ENCODE measurements at regions not wholly inside any gene's neighbourhood (a gene's known extent, or its start where the extent isn't known, plus 50 kb on each side); places are given as distances from the start of the nearest gene placed in this dataset.

DNA sequence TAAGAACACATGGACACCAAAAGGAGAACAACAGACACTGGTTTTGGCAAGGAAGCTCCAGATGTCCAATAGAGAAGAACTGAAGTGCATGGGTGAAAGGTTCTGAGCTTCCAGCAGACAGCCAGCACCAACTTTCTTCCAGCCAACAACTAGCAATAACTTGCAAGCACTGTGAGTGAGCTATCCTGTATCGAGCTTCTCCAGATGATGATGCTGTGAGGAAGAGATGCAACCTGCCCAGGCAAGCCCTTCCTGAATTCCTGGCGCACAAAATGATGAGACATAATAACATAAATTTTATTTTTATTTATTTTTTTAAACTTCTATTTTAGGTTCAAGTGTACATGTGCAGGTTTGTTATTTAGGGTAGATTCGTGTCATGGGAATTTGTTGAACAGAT is 692.1 kb downstream of the DNAJB9 start:
- ATAC-seq: no peak
- intact Hi-C loops (cut with DNase I, micrococcal nuclease): no loop called here
- TF ChIP-seq, protein P1, sequence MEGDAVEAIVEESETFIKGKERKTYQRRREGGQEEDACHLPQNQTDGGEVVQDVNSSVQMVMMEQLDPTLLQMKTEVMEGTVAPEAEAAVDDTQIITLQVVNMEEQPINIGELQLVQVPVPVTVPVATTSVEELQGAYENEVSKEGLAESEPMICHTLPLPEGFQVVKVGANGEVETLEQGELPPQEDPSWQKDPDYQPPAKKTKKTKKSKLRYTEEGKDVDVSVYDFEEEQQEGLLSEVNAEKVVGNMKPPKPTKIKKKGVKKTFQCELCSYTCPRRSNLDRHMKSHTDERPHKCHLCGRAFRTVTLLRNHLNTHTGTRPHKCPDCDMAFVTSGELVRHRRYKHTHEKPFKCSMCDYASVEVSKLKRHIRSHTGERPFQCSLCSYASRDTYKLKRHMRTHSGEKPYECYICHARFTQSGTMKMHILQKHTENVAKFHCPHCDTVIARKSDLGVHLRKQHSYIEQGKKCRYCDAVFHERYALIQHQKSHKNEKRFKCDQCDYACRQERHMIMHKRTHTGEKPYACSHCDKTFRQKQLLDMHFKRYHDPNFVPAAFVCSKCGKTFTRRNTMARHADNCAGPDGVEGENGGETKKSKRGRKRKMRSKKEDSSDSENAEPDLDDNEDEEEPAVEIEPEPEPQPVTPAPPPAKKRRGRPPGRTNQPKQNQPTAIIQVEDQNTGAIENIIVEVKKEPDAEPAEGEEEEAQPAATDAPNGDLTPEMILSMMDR (IDR thresholded peaks at IDR 0.05): no peak
- peaks cover 38% of the 10 kb centered on the region for H3K9me3 ChIP-seq
- no peak for DNase-seq
- H3K4me1 ChIP-seq (ENCODE audit: low read depth): no peaks in the 10 kb centered on the region
- no peak overlapping the region for H3K4me3 ChIP-seq
- no peaks in the 10 kb centered on the region for H3K36me3 ChIP-seq (ENCODE audit: low read depth)

DNA sequence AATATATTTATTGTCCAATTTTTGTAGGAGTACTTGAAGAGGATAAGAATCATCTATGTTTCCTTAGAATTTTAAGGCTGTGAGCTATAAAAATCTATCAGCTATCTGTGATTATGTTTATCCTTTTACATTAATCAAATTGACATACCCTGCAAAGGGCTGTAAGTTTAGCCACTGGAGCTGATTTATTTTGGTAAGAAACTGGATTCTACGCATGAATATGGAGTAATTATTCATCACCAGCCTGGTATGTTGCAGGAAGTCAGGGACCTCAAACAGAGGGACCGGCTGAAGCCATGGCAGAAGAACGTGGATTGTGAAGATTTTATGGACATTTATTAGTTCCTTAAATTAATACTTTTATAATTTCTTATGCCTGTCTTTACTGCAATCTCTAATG is 696.9 kb downstream of the DNAJB9 start:
- no peaks in the 10 kb centered on the region for H3K4me1 ChIP-seq (ENCODE audit: low read depth)
- H3K4me3 ChIP-seq: no peak overlapping the region
- ATAC-seq (no peak), DNase-seq (no peak)
- H3K36me3 ChIP-seq (ENCODE audit: low read depth): no peaks in the 10 kb centered on the region
- TF ChIP-seq, protein P1 (IDR thresholded peaks at IDR 0.05): no peak
- peaks cover 42% of the 10 kb centered on the region for H3K9me3 ChIP-seq
- intact Hi-C loops (cut with DNase I, micrococcal nuclease): no loop called here

DNA sequence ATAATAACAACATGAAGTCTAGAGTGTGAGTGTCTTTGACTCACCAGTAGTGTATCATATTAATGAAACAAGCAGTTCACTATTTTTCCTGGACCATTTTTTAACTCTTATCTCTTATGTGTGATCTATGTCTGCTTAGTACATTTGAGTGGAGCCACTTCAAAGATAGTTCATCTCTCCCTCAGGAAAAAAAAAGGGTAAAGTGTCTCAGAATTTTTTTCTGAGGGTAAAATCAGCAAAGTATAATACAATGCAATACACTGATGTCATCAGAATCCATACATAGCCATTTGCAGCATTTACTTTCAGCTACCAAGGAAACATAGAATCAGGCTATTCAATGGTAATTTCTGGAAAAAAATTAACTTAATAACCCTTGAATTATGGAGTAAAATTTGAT is 706.7 kb downstream of the DNAJB9 start:
- intact Hi-C loops (cut with DNase I, micrococcal nuclease): no loop called here
- ATAC-seq (no peak), DNase-seq (no peak)
- H3K36me3 ChIP-seq (ENCODE audit: low read depth): no peaks in the 10 kb centered on the region
- no peaks in the 10 kb centered on the region for H3K4me1 ChIP-seq (ENCODE audit: low read depth)
- TF ChIP-seq, protein P1 (IDR thresholded peaks at IDR 0.05): no peak
- H3K9me3 ChIP-seq: peaks cover 48% of the 10 kb centered on the region
- no peak overlapping the region for H3K4me3 ChIP-seq

DNA sequence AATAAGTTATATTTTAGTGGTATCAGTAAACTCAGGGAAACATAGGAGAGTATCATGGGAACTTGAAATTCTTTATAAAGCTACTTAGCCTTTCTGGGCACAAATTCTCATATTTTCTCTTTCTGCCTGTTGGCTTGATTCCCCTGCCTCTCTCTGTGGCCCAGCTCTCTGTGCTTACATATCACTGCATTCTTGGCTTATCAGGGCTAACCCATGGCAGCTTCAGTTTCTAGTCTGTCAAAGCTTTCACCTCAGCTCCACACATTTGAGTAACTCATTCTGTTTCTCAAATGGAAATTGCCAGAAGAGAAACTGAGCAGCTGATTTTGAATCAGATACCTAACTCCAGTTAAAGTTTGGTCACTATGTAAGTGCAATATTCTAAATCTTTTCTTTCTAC is 713.1 kb downstream of the DNAJB9 start:
- H3K9me3 ChIP-seq: peaks cover 38% of the 10 kb centered on the region
- H3K4me1 ChIP-seq (ENCODE audit: low read depth): no peaks in the 10 kb centered on the region
- H3K4me3 ChIP-seq: no peak overlapping the region
- TF ChIP-seq, protein P1 (IDR thresholded peaks at IDR 0.05): no peak
- H3K36me3 ChIP-seq (ENCODE audit: low read depth): no peaks in the 10 kb centered on the region
- no peak for DNase-seq
- ATAC-seq: no peak
- intact Hi-C loops (cut with DNase I, micrococcal nuclease): no loop called here

DNA sequence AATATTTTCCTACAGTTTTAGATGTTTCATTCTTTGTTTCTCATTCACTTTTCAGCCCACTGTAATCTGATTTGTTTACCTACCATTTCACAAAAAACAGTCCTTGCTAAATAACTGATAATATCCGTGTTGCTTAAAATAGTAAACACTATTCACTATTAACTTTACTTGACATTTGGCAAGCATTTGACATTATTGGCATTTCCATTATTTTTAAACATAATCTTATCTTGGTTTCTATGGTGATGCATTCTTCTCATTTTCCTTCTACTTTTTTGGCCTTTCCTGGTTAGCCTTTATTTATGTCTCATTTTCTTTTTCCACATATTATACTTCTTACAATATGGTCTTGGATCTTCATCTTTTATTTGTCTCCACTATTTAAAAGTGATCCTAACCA is 715.3 kb downstream of the DNAJB9 start:
- H3K4me1 ChIP-seq (ENCODE audit: low read depth): no peaks in the 10 kb centered on the region
- no peaks in the 10 kb centered on the region for H3K36me3 ChIP-seq (ENCODE audit: low read depth)
- ATAC-seq (no peak), DNase-seq (no peak)
- H3K9me3 ChIP-seq: peaks cover 43% of the 10 kb centered on the region
- TF ChIP-seq, protein P1 (IDR thresholded peaks at IDR 0.05): no peak
- intact Hi-C loops (cut with DNase I, micrococcal nuclease): no loop called here
- no peak overlapping the region for H3K4me3 ChIP-seq

DNA sequence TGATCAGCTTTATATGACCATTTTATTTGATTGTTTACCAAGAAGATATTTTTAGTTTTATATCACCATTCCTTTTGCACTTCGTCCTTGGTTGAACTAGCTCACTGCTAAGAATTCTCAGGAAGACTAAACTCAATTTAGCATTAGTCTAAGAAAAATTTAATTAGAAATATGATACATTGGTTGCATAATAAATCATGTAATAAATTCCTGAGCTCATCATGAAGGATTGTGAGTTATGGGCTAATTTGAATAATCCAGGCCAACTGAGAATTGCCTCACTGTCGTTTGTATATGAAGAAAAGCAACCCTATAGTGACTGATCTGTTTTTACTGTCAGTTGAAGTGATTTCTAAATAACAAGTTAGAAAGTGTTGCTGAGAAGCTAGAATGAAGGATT is 725.5 kb downstream of the DNAJB9 start:
- no peak overlapping the region for H3K4me3 ChIP-seq
- H3K9me3 ChIP-seq: peaks cover 34% of the 10 kb centered on the region
- ATAC-seq (no peak), DNase-seq (no peak)
- H3K4me1 ChIP-seq (ENCODE audit: low read depth): no peaks in the 10 kb centered on the region
- TF ChIP-seq, protein P1 (IDR thresholded peaks at IDR 0.05): no peak
- no peaks in the 10 kb centered on the region for H3K36me3 ChIP-seq (ENCODE audit: low read depth)
- intact Hi-C loops (cut with DNase I, micrococcal nuclease): no loop called here
